Inferior parietal cortex (tissue), 1 donor: ENCODE measurements at regions not wholly inside any gene's neighbourhood (a gene's known extent, or its start where the extent isn't known, plus 50 kb on each side); places are given as distances from the start of the nearest gene placed in this dataset.

Experiments used
- DNase-seq: peaks from one replicate; pipeline ENCODE4 v3.0.0-alpha.2; 2016; ENCODE audit errors: extremely low spot score

DNA sequence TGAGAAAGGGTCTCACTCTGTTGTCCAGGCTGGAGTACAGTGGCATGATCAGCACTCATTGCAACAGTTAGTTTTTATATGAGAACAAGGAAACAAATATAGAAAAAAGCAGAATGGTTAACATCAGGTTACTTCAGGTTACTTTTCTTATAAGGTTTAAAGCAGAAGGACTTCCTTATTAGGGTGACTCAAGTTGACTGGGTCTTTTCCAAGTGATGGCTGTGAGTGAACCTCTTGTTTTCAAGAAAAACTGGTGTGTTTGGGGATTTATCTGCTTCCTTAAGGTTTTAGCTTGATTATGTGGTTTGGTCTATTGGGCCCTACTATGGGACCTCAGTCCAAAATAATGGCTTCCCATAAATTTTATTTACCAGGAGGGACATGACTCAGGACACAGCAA, 99.2 kb downstream of the ARRDC3 start:
- no peak for DNase-seq

GRCh38 chr5:91283326-91283725, 99.8 kb downstream of the ARRDC3 start:
- DNase-seq = no peak

GRCh38 chr5:91282210-91282609, 100.9 kb downstream of the ARRDC3 start:
- no peak for DNase-seq

DNA sequence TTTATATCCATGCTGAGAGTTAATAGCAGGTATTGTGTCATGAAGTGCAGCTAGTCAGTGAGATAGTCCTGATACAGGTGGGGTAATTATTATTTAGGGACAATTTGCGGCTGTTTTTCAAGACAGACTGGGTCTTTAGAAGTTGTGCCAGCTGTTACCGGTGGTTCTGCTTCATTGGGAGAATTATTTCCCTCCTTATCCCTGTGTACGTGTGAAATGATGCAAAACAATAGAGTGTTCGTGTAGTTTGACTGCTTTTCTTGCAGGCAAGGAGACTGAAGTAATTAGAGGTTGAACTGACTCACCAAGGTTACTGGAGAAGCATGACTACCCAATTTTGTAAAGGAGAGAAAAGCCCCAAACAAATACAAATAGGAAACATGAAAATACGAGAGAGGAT, 101.7 kb downstream of the ARRDC3 start:
- DNase-seq = no peak

GRCh38 chr5:91280362-91281269, 102.5 kb downstream of the ARRDC3 start:
- DNase-seq = peak; percentile 93

- no peak for DNase-seq
These were observed 105.3 kb downstream of the ARRDC3 start for GRCh38 chr5:91277840-91278239.

DNA sequence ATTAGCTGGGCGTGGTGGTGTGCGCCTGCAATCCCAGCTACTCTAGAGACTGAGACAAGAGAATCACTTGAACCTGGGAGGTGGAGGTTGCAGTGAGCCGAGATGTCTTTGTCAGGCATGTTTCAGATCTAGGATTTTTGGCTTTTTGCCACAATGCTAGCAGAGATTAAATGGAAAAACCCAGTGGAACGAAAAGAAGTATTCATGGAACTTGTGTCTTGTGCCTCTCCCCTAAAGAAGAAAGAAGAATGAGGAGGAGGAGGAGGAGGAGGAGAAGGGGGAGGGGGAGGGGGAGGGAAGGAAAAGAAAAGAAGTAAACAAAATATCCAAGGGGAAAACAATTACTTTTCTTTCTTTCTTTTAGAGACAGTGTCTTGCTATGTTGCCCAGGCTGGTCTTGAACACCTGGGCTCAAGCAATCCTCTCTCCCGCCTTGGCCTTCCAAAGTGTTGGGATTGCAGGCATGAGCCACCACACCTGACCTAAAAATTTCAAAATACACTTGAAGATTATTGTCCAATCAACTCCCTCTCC, 106.0 kb downstream of the ARRDC3 start:
- DNase-seq = no peak

DNA sequence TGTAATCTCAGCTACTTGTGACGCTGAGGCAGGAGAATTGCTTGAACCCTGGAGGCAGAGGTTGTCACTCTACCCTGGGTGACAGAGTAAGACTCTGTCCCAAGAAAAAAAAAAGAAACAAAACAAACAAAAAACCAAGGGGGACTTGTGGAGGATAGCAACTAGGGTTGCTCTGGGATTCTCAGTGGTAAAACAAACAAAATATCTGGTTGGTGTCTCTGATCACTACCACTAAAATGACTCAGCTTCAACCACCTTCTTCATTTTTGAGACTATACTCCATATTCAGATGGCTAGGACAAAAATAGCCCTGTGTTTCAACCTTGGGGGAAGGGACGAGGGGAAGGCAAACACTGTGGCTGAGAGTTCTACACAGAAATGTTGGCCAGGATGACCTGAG, 110.3 kb downstream of the ARRDC3 start:
- no peak for DNase-seq

- no peak for DNase-seq
These were observed 111.1 kb downstream of the ARRDC3 start for GRCh38 chr5:91271999-91272398.

DNA sequence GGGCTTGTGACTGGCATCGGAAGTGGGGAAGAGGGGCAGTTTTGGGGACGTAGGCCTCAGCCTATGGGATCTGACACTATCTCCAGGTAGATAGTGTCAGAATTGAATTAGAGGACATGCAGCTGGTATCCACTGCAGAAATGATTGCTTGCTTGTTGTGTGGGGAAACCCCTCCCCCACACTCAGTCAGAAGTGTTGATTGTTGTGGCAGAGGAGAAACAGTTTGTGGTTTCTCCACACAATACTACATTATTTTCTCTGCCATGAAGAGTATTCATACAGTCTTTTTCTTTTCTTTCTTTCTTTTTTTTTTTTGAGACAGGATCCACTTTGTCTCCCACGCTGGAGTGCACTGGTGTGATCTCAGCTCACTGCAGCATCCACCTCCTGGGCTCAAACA, 113.9 kb downstream of the ARRDC3 start:
- peak; percentile 34 for DNase-seq

DNA sequence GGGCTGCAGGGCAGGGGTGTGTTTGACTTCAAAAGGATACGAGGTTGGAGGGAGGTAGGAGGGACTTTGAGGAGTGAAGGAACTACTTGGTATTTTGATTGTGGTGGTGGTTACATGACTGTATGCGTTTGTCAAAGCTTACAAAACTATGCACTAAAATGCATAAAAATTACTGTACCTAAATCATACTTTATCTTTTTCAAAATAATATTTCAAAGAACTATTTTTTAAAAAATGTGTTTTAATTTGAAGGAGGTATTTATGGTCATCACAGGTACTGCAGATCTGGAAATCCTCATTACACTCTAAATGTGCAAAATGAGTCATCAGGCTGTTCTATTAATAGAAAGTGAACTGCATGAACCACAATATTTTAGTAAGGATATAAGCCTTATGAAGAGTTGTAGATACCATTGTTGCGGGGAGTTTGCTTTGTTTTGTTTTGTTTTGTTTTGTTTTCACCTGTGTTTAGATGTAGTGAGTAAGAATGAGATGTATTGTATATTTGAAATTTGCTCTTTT, 116.9 kb downstream of the ARRDC3 start:
- no peak for DNase-seq

GRCh38 chr5:91264311-91265051, 118.6 kb downstream of the ARRDC3 start:
- DNase-seq = no peak

- DNase-seq = no peak
These were observed 119.2 kb downstream of the ARRDC3 start for GRCh38 chr5:91263898-91264297.

- no peak for DNase-seq
These were observed 125.8 kb downstream of the ARRDC3 start for GRCh38 chr5:91257301-91257700.

- DNase-seq = no peak
These were observed 127.0 kb downstream of the ARRDC3 start for GRCh38 chr5:91256142-91256524.

- no peak for DNase-seq
These were observed 127.5 kb downstream of the ARRDC3 start for GRCh38 chr5:91255396-91256141.

DNA sequence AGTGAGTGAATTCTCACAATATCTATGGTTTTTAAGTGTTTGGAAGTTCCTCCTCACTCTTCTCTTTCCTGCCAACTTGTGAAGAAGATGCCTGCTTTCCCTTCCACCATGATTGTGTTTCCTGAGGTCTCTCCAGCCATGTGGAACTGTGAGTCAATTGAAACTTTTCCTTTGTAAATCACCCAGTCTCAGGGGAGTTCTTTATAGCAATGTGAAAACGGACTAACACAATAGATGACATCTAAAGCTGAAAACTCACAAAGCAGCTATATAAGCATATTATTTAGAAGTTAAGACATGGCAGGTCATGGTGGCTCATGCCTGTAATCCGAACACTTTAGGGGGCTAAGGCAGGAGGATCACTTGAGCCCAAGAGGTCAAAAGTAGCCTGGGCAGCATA, 130.2 kb downstream of the ARRDC3 start:
- no peak for DNase-seq

DNA sequence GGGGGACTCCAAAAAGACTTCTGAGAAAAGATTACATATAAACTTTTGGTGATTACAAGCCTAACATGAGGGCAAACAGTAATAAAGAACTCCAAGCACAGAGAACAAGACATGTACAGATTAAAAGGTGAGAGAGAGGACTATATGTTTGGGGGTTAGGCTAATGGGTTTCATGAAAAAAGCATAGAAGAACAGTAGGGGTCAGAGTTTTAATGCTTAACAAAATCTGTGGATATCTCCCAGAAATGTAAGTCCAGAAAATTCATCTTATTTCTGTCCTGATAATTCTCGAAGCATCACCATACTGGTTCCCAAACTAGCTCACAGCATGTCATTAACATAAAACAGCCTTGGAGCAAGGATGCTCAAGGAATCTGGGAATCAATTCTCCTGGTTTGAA, 137.2 kb downstream of the ARRDC3 start:
- peak; percentile 23 for DNase-seq

- no peak for DNase-seq
These were observed 138.1 kb downstream of the ARRDC3 start for GRCh38 chr5:91245074-91245452.

DNA sequence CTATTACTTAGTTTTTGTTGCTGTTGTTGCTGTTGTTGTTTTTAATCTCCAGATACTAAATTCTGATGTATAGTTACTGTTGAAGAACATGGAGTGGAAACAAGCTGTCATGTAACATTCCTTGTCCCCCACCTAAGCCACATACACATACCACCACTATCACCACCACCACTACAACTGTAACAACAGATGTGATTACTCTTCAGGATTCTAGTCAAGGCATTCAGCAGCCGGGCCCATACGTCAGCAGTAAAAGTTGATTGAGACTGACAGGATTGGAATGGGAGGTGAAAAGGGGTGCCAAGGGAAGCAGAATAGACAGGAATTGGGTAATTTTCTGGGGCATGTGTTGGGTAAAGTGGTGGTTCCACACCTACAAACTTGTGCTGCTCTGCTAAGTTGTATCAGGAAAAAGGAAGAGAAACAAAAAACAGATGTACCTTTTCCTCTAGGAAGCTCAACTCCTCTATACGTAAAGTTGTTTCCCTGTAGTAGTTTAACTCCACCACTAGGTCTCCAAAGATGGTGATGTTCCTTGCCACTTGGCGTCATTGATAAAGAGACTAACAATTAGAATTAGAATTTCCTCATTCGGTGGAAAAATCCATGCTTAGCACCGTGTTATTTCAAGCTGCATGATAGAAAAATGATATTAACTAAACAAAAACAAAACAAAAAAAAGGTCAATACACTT, 138.6 kb downstream of the ARRDC3 start:
- DNase-seq = no peak

GRCh38 chr5:91243852-91244251, 139.3 kb downstream of the ARRDC3 start:
- DNase-seq = no peak
